ENCODE measurements at regions not wholly inside any gene's neighbourhood (a gene's known extent, or its start where the extent isn't known, plus 50 kb on each side); places are given as distances from the start of the nearest gene placed in this dataset.
"Not testable (repeated sequence)": the region's sequence is repeated elsewhere in the genome, so short reads cannot be mapped to it uniquely, and the experiment has no call there.

DNA sequence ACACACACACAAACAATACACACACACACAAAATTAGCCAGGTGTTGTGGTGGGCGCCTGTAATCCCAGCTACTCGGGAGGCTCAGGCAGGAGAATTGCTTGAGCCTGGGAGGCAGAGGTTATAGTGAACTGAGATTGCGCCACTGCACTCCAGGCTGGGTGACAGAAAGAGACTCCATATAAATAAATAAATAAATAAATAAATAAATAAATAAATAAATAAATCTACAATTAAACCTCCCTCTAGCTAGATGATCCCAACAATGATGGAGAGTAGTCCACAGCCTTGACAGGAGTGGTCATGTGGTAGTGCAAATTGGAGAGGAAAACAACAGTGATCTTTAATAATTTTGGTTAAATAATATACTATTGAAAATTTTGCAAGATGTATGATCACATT, 1739.0 kb upstream of the C9orf72 start:
- DNase-seq = no peak

DNA sequence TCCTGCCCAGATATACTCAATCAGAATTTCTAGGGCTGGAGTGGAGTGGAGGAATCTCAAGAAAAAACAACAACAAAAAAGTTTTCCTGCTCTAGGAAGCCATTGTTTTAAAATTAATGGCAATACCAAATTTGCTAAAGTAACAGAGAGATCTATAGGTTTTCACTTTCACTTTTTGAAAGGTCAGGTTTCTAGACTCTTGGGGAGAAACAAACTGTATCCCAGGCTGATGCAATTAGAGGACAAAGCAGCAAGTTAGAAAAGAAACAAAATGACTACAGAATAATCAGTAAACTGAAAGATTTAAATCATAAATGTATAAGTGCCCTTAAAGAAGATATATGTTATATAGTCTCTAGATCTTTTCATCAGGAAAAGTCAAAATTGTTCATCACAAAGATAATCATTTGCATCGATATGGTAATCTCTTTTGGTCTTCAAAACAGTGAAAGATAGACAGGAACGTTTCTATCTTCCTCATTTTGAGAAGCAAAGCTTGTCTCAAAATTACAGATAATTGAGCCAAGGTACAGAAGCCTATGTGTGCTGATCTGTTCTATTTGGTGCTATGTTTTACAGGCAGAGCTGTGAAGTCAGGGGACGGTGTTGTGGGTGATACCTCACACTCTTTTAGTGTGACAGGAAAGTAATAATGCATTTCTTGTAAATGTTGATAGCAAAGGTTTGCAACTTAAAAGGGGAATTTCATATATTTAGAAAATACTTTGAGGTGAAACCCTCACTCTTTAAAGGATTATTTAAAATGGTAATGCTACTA, 1746.6 kb upstream of the C9orf72 start:
- no peak for DNase-seq

DNA sequence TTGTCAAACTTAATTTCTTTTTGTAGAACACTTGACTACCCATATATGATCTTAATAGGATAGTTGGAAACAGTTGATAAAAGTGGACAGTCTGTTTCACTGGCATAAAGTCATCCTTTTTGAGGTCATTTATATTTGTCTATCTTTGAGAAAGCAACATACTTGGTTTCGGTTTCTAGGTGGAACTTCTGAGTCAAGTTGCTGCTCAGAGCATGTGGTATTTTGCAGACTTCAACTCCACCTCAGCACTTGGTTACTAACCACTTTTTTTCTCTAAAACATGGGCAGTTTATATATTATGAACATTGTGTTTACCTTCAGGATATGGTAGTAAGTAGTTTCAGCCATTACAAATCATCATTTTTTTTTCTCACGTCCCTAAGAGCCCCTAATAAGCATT, 1749.0 kb upstream of the C9orf72 start:
- DNase-seq = no peak

DNA sequence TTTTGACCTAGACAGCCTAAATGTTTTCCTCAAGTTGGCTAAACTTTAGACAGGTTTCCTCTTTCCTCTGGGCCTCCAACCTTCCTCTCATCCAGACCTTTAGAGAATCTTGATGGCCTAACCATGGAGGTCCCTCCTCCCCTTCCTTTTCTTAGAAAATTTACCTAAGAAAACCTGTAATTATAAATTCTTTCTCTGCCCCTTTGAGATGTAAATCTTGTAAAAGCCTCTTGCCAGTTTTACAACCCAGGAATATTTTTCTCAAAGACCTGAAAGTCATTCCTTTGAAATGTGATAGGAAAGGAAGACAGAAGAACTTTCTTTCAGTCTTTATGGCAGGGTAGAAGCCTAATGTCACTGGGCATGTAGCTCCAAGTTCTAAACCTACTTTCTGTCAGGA, 1752.6 kb upstream of the C9orf72 start:
- no peak for DNase-seq

DNA sequence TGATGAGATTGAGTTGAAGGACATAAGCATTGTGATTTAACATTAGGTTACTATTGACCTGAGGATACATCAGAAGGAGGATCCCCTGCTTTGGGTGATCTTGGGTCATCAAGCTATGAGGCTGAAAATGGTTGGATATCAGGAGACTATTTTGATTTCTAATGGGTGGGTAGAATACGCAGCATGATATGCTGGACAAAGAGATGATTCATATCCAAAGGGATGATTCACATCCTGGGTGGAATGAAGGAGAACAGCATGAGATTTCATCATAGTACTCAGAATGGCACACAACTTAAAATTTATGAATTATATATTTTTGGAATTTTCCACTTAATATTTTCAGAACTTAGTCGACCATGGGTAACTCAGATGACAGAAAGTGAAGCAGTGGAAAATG, 1759.5 kb upstream of the C9orf72 start:
- no peak for DNase-seq

DNA sequence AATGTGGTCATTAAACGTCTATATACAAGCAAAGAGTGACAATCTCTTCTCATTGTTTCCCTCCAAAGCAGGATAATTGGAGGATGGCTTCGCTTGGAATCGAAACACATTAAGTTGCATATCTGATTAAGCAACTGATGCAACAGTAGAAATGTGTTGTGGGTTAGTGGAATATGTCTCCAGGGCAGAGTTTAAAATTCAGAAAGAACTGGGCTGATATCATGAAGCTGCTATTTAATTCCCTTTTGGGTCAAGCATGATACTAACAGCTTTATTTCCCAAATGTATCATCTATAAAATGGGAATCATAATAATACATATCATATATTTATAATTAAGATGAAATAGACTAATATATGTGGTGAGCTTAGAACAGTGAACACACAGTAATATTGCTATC, 1763.0 kb upstream of the C9orf72 start:
- no peak for DNase-seq

DNA sequence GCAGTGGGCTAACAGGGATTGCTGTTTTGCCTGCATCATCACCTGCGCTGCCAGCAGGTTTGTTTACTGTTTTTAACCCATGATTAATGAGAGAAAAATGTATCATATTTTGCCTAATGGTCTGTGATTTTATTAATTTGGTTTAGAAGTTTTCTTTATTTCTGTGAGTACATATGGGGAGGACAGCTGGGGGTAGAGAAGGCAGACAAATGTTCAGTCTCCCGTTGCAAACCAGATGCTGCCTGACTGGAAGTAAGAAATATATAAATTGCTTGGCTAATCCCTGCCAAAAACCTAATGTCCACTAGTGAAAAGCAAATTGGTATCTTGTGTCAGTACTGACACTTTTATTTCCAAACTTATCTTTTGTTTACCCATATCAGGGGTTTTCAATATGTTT, 1766.1 kb upstream of the C9orf72 start:
- no peak for DNase-seq

DNA sequence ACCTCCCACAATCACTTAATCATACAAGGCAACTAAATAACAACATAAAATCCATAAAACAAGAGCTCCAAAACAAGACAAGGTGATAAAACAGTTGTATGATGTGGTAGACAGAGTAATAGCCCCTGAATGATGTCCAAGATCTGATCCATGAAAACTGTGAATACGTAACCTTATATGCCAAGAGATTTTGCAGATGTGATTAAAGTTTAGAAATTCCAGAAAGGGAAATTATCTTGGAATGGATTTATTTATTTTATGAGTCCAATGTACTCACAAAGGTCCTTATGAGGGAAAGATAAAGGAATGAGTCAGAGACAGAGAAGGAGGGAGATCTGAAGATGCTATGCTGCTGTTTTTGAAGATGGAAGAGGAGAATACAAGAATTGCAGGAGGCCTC, 1775.7 kb upstream of the C9orf72 start:
- DNase-seq = no peak

DNA sequence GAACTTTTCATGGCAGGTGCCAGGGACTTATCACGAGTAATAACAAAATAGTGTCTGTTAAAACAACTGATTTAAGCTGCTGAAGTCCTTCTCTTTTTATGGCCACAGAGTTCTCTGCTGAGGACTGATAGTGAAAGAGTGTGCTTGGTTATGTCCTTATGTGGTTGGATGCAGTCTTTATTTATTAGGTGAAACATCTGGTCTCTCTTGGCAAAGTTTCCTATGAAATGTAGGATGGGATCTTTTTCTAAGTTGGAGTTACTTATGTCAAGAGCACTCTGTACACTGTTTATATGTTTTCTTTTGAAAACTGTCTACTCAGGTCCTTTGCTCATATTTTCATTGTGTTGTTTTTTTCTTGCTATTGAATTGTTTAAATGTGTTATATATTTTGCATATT, 1816.1 kb upstream of the C9orf72 start:
- no peak for DNase-seq

DNA sequence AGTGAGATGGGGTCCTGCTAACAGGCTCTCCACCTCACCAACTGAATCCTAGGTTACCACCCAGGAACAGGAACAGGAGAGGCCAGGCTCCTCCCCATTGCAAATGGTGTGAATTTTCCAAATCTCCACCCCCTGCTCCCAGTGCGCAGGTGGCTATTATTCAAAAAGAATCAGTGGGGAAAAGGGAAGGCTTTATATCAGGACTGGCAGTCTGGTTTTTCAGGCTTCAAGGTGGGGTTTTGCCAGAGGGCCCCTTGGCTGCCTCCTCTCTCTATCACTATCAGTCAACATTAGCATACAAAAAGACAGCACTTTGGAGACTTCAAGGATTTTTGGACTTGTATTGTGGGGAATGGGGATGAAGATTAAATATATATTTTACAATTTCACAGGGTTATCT, 1817.6 kb upstream of the C9orf72 start:
- no peak for DNase-seq

DNA sequence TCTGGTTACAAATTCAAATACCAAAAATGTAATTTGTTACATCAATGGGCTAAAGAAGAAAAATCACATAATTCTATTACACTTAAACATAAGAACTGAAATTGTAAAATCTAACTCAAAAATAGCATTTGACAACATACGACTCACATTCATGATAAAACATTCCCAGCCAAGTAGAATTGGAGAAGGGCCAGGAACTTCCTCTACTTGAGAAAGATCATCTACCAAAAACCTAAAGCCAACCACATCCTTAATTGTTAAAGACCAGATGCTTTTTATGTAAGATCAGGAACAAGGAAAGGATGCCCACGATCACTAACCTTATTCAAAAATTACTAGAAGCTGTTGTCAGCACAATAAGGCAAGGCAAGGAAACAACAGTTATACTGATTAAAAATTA, 1819.8 kb upstream of the C9orf72 start:
- no peak for DNase-seq

DNA sequence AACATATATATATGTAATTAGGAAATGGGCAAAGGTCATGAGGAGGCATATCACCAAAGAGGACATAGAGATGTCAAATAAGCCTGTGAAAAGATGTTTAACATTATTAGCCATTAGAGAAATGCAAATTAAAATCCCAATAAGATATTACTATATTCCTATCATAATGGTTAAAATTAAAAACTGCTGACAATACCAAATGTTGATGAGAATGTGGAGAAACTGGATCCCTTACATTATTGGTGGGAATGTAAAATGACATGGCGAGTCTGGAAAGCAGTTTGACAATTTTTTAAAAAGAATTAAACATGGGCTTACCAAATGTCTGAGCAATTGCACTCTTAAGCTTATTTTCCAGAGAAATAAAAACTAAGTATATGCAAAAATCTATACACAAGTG, 1821.6 kb upstream of the C9orf72 start:
- DNase-seq = no peak

DNA sequence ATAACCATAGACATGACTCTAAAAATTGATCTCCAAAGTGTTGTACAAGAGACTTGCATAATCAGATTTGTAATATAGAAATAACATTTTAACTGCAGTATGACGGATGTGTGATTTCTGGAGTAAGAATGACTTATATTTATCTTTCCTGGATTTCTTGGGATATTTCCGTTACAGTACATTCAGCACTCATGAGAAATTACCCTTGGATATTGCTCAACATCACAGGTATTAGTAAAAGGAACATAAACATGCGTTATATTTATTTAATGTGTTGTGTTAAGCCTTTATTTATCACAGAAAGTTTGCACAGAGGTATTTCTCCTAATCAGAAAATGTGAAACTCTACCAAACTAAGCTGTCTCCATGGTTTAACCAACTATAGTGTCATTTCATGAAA, 1823.9 kb upstream of the C9orf72 start:
- no peak for DNase-seq

DNA sequence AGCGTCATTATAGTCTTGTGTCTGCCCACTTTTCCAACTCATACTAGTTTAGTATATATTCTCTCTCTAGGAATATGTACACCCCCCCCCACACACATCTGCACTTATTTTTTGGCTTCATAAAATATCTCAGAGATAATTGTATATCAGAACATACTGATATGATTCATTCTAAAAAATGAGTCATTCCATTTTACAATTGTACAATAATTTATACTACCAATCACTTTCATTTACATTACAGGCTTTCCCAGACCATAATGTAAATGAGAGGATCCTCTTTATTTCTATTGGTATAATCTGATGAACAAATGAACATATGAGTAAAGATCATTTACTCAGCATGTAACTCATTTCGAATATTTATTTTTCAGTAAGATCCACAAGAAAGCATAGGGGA, 1842.9 kb upstream of the C9orf72 start:
- DNase-seq = no peak

DNA sequence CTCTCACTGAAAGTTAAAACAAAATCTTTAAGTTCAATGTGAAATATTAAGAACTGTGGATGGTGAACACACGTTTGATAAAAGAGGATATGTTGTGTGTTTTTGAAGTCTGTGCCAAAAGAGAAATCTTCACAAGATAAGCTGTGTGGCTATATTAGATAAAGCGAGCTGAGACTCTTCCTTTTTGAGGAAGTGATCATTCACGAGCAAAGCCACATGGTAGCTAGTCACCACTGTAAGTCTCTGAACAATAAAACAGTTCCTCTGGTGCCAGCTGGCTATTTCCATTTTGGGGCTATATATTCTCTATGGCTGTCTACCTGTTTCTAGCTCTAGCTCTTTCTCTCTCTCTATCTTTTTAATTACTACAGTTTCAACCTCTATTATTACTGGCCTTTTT, 1849.2 kb upstream of the C9orf72 start:
- no peak for DNase-seq

DNA sequence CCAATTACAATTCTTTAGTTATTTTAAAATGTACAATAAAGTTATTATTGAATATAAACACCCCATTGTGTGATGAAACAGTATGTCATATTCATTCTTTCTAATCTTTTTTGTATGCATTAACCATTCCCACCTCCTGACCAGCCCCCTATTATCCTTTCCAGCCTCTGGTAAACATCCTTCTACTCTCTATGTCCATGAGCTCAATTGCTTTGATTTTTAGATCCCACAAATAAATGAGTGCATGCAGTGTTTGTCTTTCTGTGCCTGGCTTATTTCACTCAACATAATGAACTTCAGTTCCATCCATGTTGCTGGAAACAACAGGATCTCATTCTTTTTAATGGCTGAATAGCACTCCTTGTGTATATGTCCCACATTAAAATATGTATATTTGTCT, 1858.9 kb upstream of the C9orf72 start:
- no peak for DNase-seq

DNA sequence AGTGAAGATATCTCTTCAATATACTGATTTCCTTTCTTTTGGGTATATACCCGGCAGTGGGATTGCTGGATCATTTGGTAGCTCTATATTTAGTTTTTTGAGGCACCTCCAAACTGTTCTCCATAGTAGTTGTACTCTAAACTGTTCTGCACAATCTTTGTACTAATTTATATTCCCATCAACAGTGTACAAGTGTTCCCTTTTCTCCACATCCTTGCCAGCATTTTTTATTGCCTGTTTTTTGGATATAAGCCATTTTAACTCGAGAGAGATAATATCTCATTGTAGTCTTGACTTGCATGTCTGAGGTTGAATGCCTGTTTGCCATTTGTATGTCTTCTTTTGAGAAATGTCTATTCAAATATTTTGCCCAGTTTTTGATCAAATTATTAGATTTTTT, 1859.4 kb upstream of the C9orf72 start:
- not testable (repeated sequence) for DNase-seq

DNA sequence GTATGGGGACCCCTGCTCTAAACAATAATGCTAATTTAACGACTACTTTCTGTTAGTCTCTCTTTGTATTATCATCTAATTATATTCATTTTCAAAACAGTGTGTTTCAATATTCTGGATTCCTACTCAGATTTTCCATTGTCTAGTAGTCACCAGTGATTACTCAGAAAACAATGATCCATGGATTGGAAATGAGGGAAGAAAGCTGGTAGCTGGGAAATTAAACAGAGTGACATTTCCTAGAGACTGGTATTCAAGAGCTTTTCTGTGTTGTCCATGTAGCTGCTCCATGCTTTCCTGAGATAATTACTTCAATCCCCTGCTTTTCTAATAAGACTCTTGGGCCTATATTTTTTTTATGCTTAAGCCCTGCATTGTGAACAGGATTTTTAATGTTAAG, 1862.1 kb upstream of the C9orf72 start:
- no peak for DNase-seq

DNA sequence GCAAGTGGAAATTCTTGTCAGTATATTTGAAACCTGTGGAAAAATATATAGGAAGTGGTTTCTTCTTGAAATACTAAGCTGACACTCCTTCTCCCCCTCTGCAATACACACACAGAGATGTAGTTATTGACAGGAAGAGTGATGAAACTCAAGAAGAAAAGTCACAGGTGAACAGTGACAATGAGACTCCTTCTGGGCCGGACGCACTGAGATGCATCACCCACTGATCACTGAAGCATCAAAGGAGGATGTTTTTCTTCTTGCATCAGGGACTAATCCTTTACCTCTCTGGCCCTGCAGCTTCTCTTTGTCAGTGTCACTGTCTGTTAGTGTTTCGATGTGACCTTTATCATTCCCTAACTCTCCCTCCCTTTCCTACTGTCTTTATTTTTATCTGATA, 1864.2 kb upstream of the C9orf72 start:
- DNase-seq = no peak

DNA sequence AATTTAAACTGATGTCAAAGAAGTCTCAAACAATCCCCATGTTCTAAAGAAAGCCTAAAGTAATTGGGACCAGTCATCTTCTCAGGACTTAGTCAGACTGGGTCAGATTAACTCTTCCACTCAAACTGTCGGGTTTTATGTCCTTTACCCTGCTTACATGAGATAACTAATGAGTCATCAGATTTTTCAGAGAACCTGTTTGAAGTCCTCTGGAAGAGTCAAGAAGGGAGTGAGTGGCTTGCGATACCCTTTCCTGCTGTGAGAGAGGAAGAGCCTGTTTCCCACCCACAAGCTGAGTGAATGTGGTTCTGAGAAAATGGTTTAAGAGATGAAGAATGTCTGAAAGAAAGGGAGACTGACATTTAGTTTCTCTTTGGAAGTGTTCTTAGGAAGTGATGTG, 1866.7 kb upstream of the C9orf72 start:
- no peak for DNase-seq

DNA sequence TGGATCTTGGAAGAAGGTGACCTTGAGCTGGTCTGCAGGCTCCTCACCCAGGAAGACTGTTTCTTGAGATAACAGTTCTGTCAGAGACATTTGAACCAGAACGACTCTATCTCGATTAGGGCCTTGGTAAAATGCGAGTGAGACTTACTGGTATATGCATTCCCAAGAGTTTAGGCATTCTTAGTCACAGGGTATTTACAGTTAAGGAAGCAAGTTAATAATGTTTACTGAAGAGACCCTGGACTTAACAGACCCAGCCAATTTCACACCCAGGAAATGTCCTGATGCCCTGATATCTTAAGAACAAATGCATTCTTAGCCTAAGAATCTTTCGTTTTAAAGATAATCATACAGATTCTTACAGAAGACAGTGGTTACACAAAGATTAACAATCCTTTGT, 1867.2 kb upstream of the C9orf72 start:
- no peak for DNase-seq

DNA sequence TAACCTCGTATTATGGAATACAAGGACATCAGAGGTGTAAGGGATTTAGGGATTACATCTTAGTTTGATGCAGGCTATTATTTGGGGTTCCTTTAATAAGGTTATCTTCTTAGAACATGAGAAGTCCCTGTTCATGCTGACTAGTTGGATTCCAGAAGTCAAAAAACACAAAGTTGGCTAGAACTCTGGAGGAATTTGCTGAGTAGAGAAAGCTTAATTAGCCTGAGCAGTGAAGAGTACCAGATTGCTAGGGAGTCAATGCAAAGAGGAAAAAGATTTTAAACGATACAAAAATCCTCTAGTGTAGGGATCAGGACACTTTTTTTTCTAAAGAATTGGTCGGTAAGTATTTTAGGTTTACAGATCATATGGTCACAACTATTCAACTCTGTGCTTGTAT, 1872.5 kb upstream of the C9orf72 start:
- DNase-seq = no peak

DNA sequence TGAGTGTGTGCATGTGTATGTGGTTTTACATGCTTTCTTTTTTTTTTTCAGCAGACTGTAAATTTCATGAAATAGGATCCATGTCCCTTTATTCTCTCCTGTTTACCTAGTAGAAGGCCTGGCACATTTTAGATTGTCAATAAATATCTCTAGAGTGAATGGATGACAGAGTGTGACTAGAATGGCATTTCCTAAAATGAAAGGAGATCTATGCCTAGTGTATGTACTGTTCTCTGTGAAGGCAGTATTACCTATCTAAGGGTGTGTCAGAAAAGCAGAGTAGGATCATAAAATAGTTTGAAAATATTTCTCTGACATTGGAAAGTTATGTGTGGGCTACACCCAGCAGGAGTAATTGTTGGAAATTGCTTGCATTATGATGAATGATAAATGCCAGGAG, 1876.0 kb upstream of the C9orf72 start:
- DNase-seq = no peak

DNA sequence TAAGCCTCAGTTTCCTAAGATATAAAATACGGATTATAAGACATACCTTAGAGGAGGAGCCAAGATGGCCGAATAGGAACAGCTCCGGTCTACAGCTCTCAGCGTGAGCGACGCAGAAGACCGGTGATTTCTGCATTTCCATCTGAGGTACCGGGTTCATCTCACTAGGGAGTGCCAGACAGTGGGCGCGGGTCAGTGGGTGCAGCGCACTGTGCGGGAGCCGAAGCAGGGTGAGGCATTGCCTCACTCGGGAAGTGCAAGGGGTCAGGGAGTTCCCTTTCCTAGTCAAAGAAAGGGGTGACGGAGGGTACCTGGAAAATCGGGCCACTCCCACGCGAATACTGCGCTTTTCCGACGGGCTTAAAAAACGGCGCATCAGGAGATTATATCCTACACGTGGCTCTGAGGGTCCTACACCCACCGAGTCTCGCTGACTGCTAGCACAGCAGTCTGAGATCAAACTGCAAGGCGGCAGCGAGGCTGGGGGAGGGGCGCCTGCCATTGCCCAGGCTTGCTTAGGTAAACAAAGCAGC, 1877.1 kb upstream of the C9orf72 start:
- DNase-seq = not testable (repeated sequence)

DNA sequence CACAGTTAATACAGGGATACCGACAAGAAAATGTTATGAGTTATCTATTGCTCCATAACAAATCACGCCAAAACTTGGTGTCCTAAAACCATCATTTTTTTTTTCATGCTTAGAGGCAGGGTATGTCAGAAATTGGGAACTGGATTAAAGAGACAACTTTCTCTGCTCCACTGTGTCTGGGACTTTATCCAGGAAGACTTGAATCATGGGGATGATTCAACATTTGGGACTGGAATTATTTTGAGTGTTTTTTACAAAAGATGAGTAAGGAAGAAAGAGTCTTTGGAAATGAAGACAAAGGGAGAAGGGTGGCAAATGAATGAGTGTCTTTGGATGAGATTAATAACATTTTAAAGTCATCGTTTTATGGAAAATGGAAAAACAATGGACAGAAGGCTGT, 1883.7 kb upstream of the C9orf72 start:
- DNase-seq = no peak

Data from SIG-M5 (cell line).